ENCODE measurements at regions not wholly inside any gene's neighbourhood (a gene's known extent, or its start where the extent isn't known, plus 50 kb on each side); places are given as distances from the start of the nearest gene placed in this dataset.
A peak's percentile ranks its signal among the peaks of the same experiment; 100 is the strongest.
"Not testable (repeated sequence)": the region's sequence is repeated elsewhere in the genome, so short reads cannot be mapped to it uniquely, and the experiment has no call there.

GRCh38 chr6:88455317-88455716, 289.2 kb upstream of the CNR1 start:
- DNase-seq (ENCODE audit: low read depth) = no peak

- no peak for DNase-seq (ENCODE audit: low read depth)
Observed at GRCh38 chr6:88454658-88455057, 288.5 kb upstream of the CNR1 start.

GRCh38 chr6:88449770-88450169, 283.6 kb upstream of the CNR1 start:
- DNase-seq (ENCODE audit: low read depth) = no peak

- DNase-seq (ENCODE audit: low read depth) = no peak
Observed at GRCh38 chr6:88445188-88445965, 279.2 kb upstream of the CNR1 start.

- no peak for DNase-seq (ENCODE audit: low read depth)
Observed at GRCh38 chr6:88443554-88443953, 277.4 kb upstream of the CNR1 start.

GRCh38 chr6:88442737-88443136, 276.6 kb upstream of the CNR1 start:
- no peak for DNase-seq (ENCODE audit: low read depth)

GRCh38 chr6:88441346-88441745, 275.2 kb upstream of the CNR1 start:
- DNase-seq (ENCODE audit: low read depth) = no peak

- DNase-seq (ENCODE audit: low read depth) = no peak
Observed at GRCh38 chr6:88428068-88428467, 261.9 kb upstream of the CNR1 start.

GRCh38 chr6:88426005-88426404, 259.9 kb upstream of the CNR1 start:
- no peak for DNase-seq (ENCODE audit: low read depth)

- peak; percentile 12 for DNase-seq (ENCODE audit: low read depth)
Observed at GRCh38 chr6:88422831-88423230, 256.7 kb upstream of the CNR1 start.

- DNase-seq (ENCODE audit: low read depth) = not testable (repeated sequence)
Observed at GRCh38 chr6:88420967-88421488, 254.9 kb upstream of the CNR1 start.

GRCh38 chr6:88418921-88419810, 253.0 kb upstream of the CNR1 start:
- DNase-seq (ENCODE audit: low read depth) = not testable (repeated sequence)

GRCh38 chr6:88417361-88417760, 251.2 kb upstream of the CNR1 start:
- not testable (repeated sequence) for DNase-seq (ENCODE audit: low read depth)

- no peak for DNase-seq (ENCODE audit: low read depth)
Observed at GRCh38 chr6:88413459-88413858, 247.3 kb upstream of the CNR1 start.

- DNase-seq (ENCODE audit: low read depth) = not testable (repeated sequence)
Observed at GRCh38 chr6:88408355-88408754, 242.2 kb upstream of the CNR1 start.

GRCh38 chr6:88406674-88407073, 240.5 kb upstream of the CNR1 start:
- not testable (repeated sequence) for DNase-seq (ENCODE audit: low read depth)

GRCh38 chr6:88403486-88403885, 237.3 kb upstream of the CNR1 start:
- peak; percentile 6 for DNase-seq (ENCODE audit: low read depth)

- DNase-seq (ENCODE audit: low read depth) = no peak
Observed at GRCh38 chr6:88402909-88403308, 236.8 kb upstream of the CNR1 start.

GRCh38 chr6:88390998-88391397, 224.9 kb upstream of the CNR1 start:
- DNase-seq (ENCODE audit: low read depth) = not testable (repeated sequence)

GRCh38 chr6:88388589-88388988, 222.4 kb upstream of the CNR1 start:
- no peak for DNase-seq (ENCODE audit: low read depth)

GRCh38 chr6:88386167-88386566, 220.0 kb upstream of the CNR1 start:
- DNase-seq (ENCODE audit: low read depth) = no peak

GRCh38 chr6:88383183-88383582, 217.0 kb upstream of the CNR1 start:
- no peak for DNase-seq (ENCODE audit: low read depth)

GRCh38 chr6:88381289-88381642, 215.1 kb upstream of the CNR1 start:
- DNase-seq (ENCODE audit: low read depth) = no peak

All from iris pigment epithelial cell (primary cell).